ENCODE measurements at regions not wholly inside any gene's neighbourhood (a gene's known extent, or its start where the extent isn't known, plus 50 kb on each side); places are given as distances from the start of the nearest gene placed in this dataset.

GRCh38 chrX:138931212-138931611, 219.7 kb upstream of the FGF13 start:
- TF ChIP-seq CTCF (conservative IDR thresholded peaks at IDR 0.05; ENCODE audit: low read depth in 2 of 2) (no peak), NANOG (IDR thresholded peaks at IDR 0.05; ENCODE audit: borderline replicate concordance) (no peak), POLR2AphosphoS5 (IDR thresholded peaks at IDR 0.05; ENCODE audit: low read depth) (no peak), EZH2 (IDR thresholded peaks at IDR 0.05; ENCODE audit: low read depth, unreplicated experiment) (no peak), CREB1 (CRISPR knock-in tag; IDR thresholded peaks at IDR 0.05; ENCODE audit: low read depth) (no peak), JUNB (IDR thresholded peaks at IDR 0.05; ENCODE audit: unreplicated experiment) (no peak), EZH2phosphoT487 (IDR thresholded peaks at IDR 0.05; ENCODE audit: unreplicated experiment) (no peak), ZNF114 (CRISPR knock-in tag; IDR thresholded peaks at IDR 0.05) (no peak), REST (IDR thresholded peaks at IDR 0.05; ENCODE audit: unreplicated experiment) (no peak), ZNF462 (CRISPR knock-in tag; IDR thresholded peaks at IDR 0.05) (no peak)
